Left lung (tissue), 4 donors: ENCODE measurements at regions not wholly inside any gene's neighbourhood (a gene's known extent, or its start where the extent isn't known, plus 50 kb on each side); places are given as distances from the start of the nearest gene placed in this dataset.

ENCODE experiments used
- ATAC-seq: fragments of 200-7000 bp; cut with Tn5 transposase; one replicate; pipeline ENCODE4 v1.9.1; 2020; ENCODE audit warnings: moderate library complexity
- DNase-seq, 4 donors: peaks; one replicate each; pipeline ENCODE4 v3.0.0-alpha.2; 2013 to 2020
- H3K27ac ChIP-seq, 2 donors: fragments of 200-600 bp; sonication (generic) in 1 of 2; one replicate each; pipeline versions ENCODE4 v1.5.0 to v1.8.0; 2020 to 2021
- H3K27me3 ChIP-seq, 2 donors: fragments of 200-600 bp; sonication (generic) in 1 of 2; one replicate each; pipeline versions ENCODE4 v1.5.0 to v1.8.0; 2020 to 2021
- H3K36me3 ChIP-seq, 2 donors: fragments of 200-600 bp; sonication (generic) in 1 of 2; one replicate each; pipeline versions ENCODE4 v1.5.0 to v1.8.0; 2020 to 2021
- H3K4me1 ChIP-seq, 2 donors: fragments of 200-600 bp; one replicate each; pipeline ENCODE4 v1.8.0; 2021
- H3K4me3 ChIP-seq, 2 donors: fragments of 200-600 bp; sonication (generic) in 1 of 2; one replicate each; pipeline versions ENCODE4 v1.5.0 to v1.8.0; 2020 to 2021; ENCODE audit warnings: mild to moderate bottlenecking in 1 of 2
- H3K9me3 ChIP-seq, 2 donors: fragments of 200-600 bp; sonication (generic) in 1 of 2; one replicate each; pipeline versions ENCODE4 v1.5.0 to v1.8.0; 2020 to 2021
- CTCF ChIP-seq, 2 donors: fragments of 200-600 bp; sonication (generic) in 1 of 2; IDR thresholded peaks; one replicate each; pipeline versions ENCODE4 v1.5.0 to v1.8.0; 2021; ENCODE audit warnings: antibody characterized with exemption in 2 of 2
- intact Hi-C, 2 donors: fragments of 100-400 bp; cut with DNase I; formaldehyde crosslinking; loops; one replicate each; pipeline versions ENCODE4 v1.11.2 to v1.14.2; 2022
- donor health status: DM: no; HTN: yes; CAD: no.
- donor health status: DM: no; HTN: no; CAD: no.

GRCh38 chr1:118783095-118783758, 204.9 kb downstream of the TBX15 start:
- no peak for ATAC-seq
- DNase-seq: no peak
- no peak for TF ChIP-seq CTCF (IDR thresholded peaks at IDR 0.05)
- no peaks in the 10 kb centered on the region for H3K27me3 ChIP-seq
- intact Hi-C loops: no loop called here
- H3K27ac ChIP-seq: no peak overlapping the region
- H3K4me3 ChIP-seq: no peak overlapping the region
- H3K36me3 ChIP-seq: no peaks in the 10 kb centered on the region
- no peaks in the 10 kb centered on the region for H3K9me3 ChIP-seq
- no peaks in the 10 kb centered on the region for H3K4me1 ChIP-seq

GRCh38 chr1:118773656-118774055, 214.5 kb downstream of the TBX15 start:
- ATAC-seq (no peak), DNase-seq (no peak)
- H3K4me1 ChIP-seq: no peaks in the 10 kb centered on the region
- intact Hi-C loops: no loop called here
- H3K4me3 ChIP-seq: no peak overlapping the region
- peaks cover 0 to 20% of the 10 kb centered on the region in 2 donors for H3K9me3 ChIP-seq
- TF ChIP-seq CTCF (IDR thresholded peaks at IDR 0.05): no peak
- no peaks in the 10 kb centered on the region for H3K27me3 ChIP-seq
- no peaks in the 10 kb centered on the region for H3K36me3 ChIP-seq
- H3K27ac ChIP-seq: no peak overlapping the region

GRCh38 chr1:118767971-118768370, 220.2 kb downstream of the TBX15 start:
- Histone ChIP-seq H3K4me1 (no peaks in the 10 kb centered on the region), H3K36me3 (no peaks in the 10 kb centered on the region), H3K4me3 (no peak overlapping the region), H3K27me3 (no peaks in the 10 kb centered on the region), H3K9me3 (peaks cover 0 to 14% of the 10 kb centered on the region in 2 donors), H3K27ac (no peak overlapping the region)
- no peak for TF ChIP-seq CTCF (IDR thresholded peaks at IDR 0.05)
- intact Hi-C loops: no loop called here
- ATAC-seq: no peak
- no peak for DNase-seq

- Histone ChIP-seq H3K27me3 (no peaks in the 10 kb centered on the region), H3K27ac (no peak overlapping the region), H3K9me3 (no peaks in the 10 kb centered on the region), H3K4me1 (no peaks in the 10 kb centered on the region), H3K4me3 (no peak overlapping the region), H3K36me3 (no peaks in the 10 kb centered on the region)
- no peak for ATAC-seq
- DNase-seq: no peak
- no peak for TF ChIP-seq CTCF (IDR thresholded peaks at IDR 0.05)
- intact Hi-C loops: no loop called here
Observed at GRCh38 chr1:118753976-118754375, 234.2 kb downstream of the TBX15 start.

- Histone ChIP-seq H3K36me3 (no peaks in the 10 kb centered on the region), H3K4me3 (no peak overlapping the region), H3K4me1 (no peaks in the 10 kb centered on the region), H3K27ac (no peak overlapping the region), H3K9me3 (no peaks in the 10 kb centered on the region), H3K27me3 (no peaks in the 10 kb centered on the region)
- intact Hi-C loops: no loop called here
- no peak for TF ChIP-seq CTCF (IDR thresholded peaks at IDR 0.05)
- no peak for DNase-seq
- ATAC-seq: no peak
Observed at GRCh38 chr1:118751166-118751565, 237.0 kb downstream of the TBX15 start.
